AG04449 (cell line): ENCODE measurements at regions not wholly inside any gene's neighbourhood (a gene's known extent, or its start where the extent isn't known, plus 50 kb on each side); places are given as distances from the start of the nearest gene placed in this dataset.

Experiments
- CTCF ChIA-PET: fragments of 350-600 bp; formaldehyde crosslinking; extraction: SDS; loops from one replicate; lab custom pipeline; 2021; ENCODE audit warnings: antibody characterized with exemption; lab: Yijun Ruan, JAX
- POLR2A ChIA-PET: fragments of 400-600, 350-600 bp; formaldehyde crosslinking; extraction: SDS; loops from one replicate; lab custom pipeline; 2020; ENCODE audit warnings: antibody characterized with exemption, inconsistent platforms; lab: Yijun Ruan, JAX
- DNase-seq: peaks from one replicate; pipeline ENCODE4 v3.0.0-alpha.2; 2010; ENCODE audit warnings: low read depth, low spot score
- H3K4me3 ChIP-seq: 2 replicates; pipeline ENCODE4 v1.5.1; 2011; ENCODE audit warnings: low read depth, mild to moderate bottlenecking, control low read depth, low read length
- TF ChIP-seq, protein P1 (sequence below): IDR thresholded peaks from one replicate; pipeline ENCODE4 v1.5.1; 2011; ENCODE audit warnings: mild to moderate bottlenecking, moderate library complexity, low read length, control low read depth, inconsistent platforms; ENCODE audit not compliant: insufficient read depth; ENCODE audit errors: missing control alignments

DNA sequence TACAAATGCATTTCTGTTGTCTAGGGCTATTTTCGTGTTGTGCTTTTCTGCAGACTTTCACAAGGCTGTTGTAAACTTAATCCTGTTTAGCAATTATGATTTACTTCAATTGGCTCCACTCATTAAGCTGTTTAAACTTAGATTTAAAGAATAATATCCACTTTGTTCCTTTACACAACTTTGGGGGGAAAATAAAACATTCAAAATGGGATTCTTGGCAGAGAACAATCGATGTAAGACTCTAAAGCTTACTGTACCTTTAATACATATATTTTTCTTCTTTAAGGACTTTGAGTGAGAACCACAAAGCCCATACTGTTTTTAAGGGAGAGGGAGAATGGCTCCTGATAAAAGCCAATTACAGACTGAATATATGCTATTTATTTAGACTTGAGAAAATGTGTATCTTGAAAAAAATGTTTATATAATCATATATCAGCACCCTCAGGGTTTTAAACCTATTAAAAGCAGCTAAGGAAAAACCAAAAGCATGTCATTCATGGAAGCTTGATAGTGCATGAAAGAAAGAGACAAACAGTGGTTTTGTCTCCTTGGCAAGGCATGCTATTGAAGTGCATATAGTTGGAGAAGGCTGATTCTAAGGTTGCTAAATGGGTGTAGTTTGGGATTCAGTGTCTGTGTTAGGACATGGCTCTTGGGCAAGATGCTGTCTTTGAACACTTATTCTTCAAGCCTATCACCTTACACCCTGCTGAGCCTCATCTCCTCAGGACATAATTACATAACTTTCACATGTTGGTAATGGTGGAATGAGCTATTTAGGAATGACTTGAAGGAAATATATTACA lies 293.4 kb upstream of the TBC1D5 start:
- TF ChIP-seq, protein P1, sequence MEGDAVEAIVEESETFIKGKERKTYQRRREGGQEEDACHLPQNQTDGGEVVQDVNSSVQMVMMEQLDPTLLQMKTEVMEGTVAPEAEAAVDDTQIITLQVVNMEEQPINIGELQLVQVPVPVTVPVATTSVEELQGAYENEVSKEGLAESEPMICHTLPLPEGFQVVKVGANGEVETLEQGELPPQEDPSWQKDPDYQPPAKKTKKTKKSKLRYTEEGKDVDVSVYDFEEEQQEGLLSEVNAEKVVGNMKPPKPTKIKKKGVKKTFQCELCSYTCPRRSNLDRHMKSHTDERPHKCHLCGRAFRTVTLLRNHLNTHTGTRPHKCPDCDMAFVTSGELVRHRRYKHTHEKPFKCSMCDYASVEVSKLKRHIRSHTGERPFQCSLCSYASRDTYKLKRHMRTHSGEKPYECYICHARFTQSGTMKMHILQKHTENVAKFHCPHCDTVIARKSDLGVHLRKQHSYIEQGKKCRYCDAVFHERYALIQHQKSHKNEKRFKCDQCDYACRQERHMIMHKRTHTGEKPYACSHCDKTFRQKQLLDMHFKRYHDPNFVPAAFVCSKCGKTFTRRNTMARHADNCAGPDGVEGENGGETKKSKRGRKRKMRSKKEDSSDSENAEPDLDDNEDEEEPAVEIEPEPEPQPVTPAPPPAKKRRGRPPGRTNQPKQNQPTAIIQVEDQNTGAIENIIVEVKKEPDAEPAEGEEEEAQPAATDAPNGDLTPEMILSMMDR: no peak
- H3K4me3 ChIP-seq: no peak overlapping the region
- ChIA-PET CTCF (no interaction called here), POLR2A (no interaction called here)
- no peak for DNase-seq

DNA sequence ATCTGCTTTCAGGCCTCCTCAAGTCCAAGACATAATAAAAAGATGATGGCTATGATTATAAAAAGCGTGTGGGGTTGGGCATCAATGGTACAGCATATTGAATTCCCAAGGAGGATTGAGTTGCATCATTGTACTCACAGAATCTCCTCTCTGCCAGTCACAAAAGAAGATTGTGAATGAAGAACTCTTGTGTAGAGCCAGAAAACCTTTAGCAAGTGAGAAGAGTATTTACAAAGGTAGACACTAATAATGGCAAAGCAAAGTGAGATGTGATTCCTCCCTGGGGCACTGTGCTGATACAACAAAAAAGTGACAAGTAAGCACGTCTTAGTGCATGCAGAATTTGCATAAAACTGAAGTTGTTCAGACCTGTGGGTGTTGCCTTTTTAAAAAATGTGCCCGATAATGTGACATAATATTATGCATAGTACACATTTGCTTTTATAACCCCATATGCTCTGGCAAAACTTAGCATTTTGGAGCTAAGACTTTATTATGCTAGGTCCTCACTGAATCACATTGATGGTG lies 291.2 kb upstream of the TBC1D5 start:
- POLR2A ChIA-PET: no interaction called here
- no peak for DNase-seq
- TF ChIP-seq, protein P1: no peak
- CTCF ChIA-PET: no interaction called here
- H3K4me3 ChIP-seq: no peak overlapping the region

DNA sequence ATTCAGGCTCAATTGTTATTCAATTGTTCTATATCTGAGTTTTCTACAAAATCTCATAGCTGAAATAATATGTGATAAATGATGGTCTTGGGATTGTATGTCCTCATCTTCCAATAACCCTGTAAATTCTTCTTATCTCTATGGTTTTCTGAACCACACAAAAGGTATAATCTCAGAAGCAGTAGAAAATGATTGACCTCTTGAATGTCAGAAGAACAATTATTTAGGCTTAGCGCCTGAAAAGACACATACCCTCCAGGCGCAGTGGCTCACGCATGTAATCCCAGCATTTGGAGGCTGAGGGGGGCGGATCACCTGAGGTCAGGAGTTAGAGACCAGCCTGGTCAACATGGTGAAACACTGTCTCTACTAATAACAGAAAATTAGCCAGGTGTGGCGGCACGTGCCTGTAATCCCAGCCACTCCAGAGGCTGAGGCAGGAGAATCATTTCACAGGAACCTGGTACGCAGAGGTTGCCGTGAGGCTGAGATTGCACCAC lies 288.0 kb upstream of the TBC1D5 start:
- CTCF ChIA-PET: no interaction called here
- no peak for DNase-seq
- TF ChIP-seq, protein P1: no peak
- POLR2A ChIA-PET: no interaction called here
- no peak overlapping the region for H3K4me3 ChIP-seq

DNA sequence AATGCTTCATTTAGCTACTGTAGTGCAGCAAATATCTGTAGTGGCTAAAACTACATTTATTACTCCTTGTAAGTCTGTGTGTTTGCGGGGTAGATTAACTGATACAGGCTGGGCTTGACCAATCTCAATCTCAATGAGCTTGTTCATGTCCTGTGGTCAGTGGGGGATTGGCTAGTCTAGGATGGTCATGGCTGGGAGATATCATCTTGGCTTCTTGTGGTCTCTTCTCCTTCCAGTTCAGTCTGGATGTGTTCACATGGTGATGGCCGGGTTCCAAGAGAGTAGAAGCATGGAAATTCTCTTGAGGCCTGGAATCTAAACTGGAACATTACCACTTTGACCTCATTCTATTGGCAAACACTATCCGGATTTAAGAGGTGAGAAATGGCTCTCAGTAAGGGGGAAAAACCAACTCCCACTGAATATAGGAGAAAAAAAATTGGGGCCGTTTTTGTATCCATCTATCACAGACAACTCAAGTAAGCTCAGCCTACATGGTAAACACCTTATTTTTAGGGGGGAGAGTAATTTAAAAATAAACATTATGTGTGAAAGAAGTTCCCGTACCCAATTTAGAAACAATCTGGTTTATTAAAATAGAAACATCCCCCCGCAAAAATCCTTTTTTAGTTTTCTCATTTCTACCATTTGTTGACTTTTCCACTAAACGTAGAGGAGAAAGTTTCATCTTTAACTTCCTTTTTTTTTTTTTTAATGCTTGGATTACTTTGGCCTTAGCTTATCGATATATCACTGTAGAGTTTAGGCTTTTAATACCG lies 284.9 kb upstream of the TBC1D5 start:
- POLR2A ChIA-PET: no interaction called here
- H3K4me3 ChIP-seq: no peak overlapping the region
- TF ChIP-seq, protein P1: no peak
- no peak for DNase-seq
- CTCF ChIA-PET: no interaction called here

DNA sequence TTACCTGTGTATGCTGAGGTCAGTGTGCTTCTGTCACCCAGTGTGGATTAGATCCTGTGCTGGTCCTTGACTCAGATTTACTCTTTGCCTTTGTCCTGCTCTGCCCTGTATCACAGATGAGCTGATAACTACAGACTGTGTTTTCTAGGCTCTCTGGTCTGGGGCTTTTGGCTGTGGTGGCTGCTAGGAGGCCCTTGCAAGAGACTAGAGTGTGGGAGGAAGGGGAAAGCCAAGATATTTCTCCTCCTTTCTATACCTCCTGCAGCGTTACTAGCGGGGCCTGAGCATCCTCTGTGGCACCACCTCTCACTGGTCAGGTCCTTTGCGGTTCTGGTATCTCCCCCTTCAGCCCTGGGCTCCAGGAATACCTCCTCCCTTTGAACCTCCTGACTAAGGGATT lies 282.3 kb upstream of the TBC1D5 start:
- H3K4me3 ChIP-seq: no peak overlapping the region
- DNase-seq: no peak
- ChIA-PET POLR2A (no interaction called here), CTCF (interaction anchor here (0.8 kb wide), 1 partner anchor 17 kb away, joined by 3 read pairs; no protein-coding TSS in a partner anchor)
- TF ChIP-seq, protein P1: no peak

DNA sequence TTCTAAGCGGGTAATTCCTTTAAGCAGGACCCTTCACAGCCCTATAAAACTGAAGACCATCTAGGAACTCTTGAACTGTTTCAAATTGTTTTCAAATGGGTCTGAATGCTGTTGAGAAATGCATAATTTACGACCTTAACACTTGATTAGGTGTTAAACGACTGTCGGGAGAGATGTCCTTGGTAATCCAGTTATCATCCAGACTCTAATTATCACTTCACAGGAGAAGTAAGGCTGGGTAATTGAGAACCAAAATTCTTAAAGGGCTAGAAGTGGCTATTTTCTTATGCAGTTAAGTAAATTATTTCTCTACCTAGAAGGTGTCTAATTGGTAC lies 276.7 kb upstream of the TBC1D5 start:
- TF ChIP-seq, protein P1: no peak
- H3K4me3 ChIP-seq: no peak overlapping the region
- ChIA-PET POLR2A (no interaction called here), CTCF (no interaction called here)
- no peak for DNase-seq
